PC-3 (cell line): ENCODE measurements at regions not wholly inside any gene's neighbourhood (a gene's known extent, or its start where the extent isn't known, plus 50 kb on each side); places are given as distances from the start of the nearest gene placed in this dataset.
"Not testable (repeated sequence)": the region's sequence is repeated elsewhere in the genome, so short reads cannot be mapped to it uniquely, and the experiment has no call there.

ENCODE experiments used
- ATAC-seq: fragments of 200-7000 bp; cut with Tn5 transposase; 2 replicates; pipeline ENCODE4 v1.9.1; 2020; ENCODE audit warnings: mild to moderate bottlenecking, moderate library complexity
- BruUV-seq: library from RNA; stranded (reverse); fragments of 400-500 nt; replicated peaks from 2 replicates; lab custom pipeline; 2021; lab: Mats Ljungman, UMichigan
- CTCF ChIA-PET: fragments of 300-600 bp; sonication (Branson Sonifier 250); formaldehyde crosslinking; loops from one replicate; lab custom pipeline; 2022; ENCODE audit warnings: antibody characterized with exemption; lab: Charles Lee
- POLR2A ChIA-PET: fragments of 300-600 bp; sonication (Branson Sonifier 250); formaldehyde crosslinking; loops from one replicate; lab custom pipeline; 2022; ENCODE audit warnings: antibody characterized with exemption; ENCODE audit not compliant: unreplicated experiment; lab: Charles Lee
- DNase-seq: peaks from one replicate; pipeline ENCODE4 v3.0.0-alpha.2; 2015
- H2AFZ ChIP-seq: fragments of 300-600 bp; sonication (generic); 2 replicates; pipeline ENCODE4 v1.6.0; 2016; ENCODE audit warnings: antibody characterized with exemption, low read length
- H3F3A ChIP-seq: fragments of 300-600 bp; sonication (generic); one replicate; pipeline ENCODE4 v1.6.0; 2017; ENCODE audit warnings: antibody characterized with exemption, low read length, control low read depth, mild to moderate bottlenecking; ENCODE audit not compliant: unreplicated experiment
- H3K27ac ChIP-seq: fragments of 300-600 bp; sonication (generic); 2 replicates; pipeline ENCODE4 v1.5.1; 2016; ENCODE audit warnings: mild to moderate bottlenecking, low read length
- H3K27me3 ChIP-seq: fragments of 300-600 bp; sonication (generic); 2 replicates; pipeline ENCODE4 v1.6.1; 2016; ENCODE audit warnings: low read length, mixed read lengths
- H3K36me3 ChIP-seq: fragments of 300-600 bp; sonication (generic); 2 replicates; pipeline ENCODE4 v1.6.1; 2016; ENCODE audit warnings: low read depth, mixed run types, low read length, mixed read lengths
- H3K4me1 ChIP-seq: fragments of 300-600 bp; sonication (generic); 2 replicates; pipeline ENCODE4 v1.5.1; 2016; ENCODE audit warnings: low read length; ENCODE audit not compliant: insufficient read depth
- H3K4me2 ChIP-seq: fragments of 300-600 bp; sonication (generic); 2 replicates; pipeline ENCODE4 v1.6.0; 2016; ENCODE audit warnings: low read length
- H3K4me3 ChIP-seq: fragments of 300-600 bp; sonication (generic); 2 replicates; pipeline ENCODE4 v1.5.1; 2016; ENCODE audit warnings: mild to moderate bottlenecking, low read length, mixed read lengths
- H3K79me2 ChIP-seq: fragments of 300-600 bp; sonication (generic); 2 replicates; pipeline ENCODE4 v1.6.1; 2017; ENCODE audit warnings: low read length, mixed read lengths
- H3K9ac ChIP-seq: fragments of 300-600 bp; sonication (generic); 2 replicates; pipeline ENCODE4 v1.6.0; 2016; ENCODE audit warnings: mild to moderate bottlenecking, low read length
- H3K9me2 ChIP-seq: fragments of 300-600 bp; sonication (generic); replicated peaks from 2 replicates; pipeline ENCODE4 v1.6.1; 2016; ENCODE audit warnings: mixed run types, low read length, mixed read lengths
- H3K9me3 ChIP-seq: fragments of 300-600 bp; sonication (generic); 2 replicates; pipeline ENCODE4 v1.6.1; 2016; ENCODE audit warnings: low read length, mixed read lengths
- H4K20me1 ChIP-seq: fragments of 300-600 bp; sonication (generic); 2 replicates; pipeline ENCODE4 v1.6.1; 2016; ENCODE audit warnings: low read length, mixed read lengths
- CTCF ChIP-seq: fragments of 300-600 bp; sonication (generic); conservative IDR thresholded peaks from 2 replicates; pipeline ENCODE4 v1.5.1; 2017; ENCODE audit warnings: antibody characterized with exemption, low read depth, mild to moderate bottlenecking, low read length
- EZH2 ChIP-seq: fragments of 300-600 bp; sonication (generic); IDR thresholded peaks from one replicate; pipeline ENCODE4 v1.6.1; 2017; ENCODE audit warnings: antibody characterized with exemption, mild to moderate bottlenecking, low read length; ENCODE audit not compliant: unreplicated experiment
- EZH2phosphoT487 ChIP-seq: fragments of 300-600 bp; sonication (generic); IDR thresholded peaks from 2 replicates; pipeline ENCODE4 v1.6.1; 2018; ENCODE audit warnings: mild to moderate bottlenecking, antibody characterized with exemption, low read length, borderline replicate concordance
- intact Hi-C: fragments of 100-400 bp; cut with micrococcal nuclease; formaldehyde crosslinking; loops from 2 replicates; pipeline ENCODE4 v1.9.0; 2023

- DNase-seq (no peak), ATAC-seq (no peak)
- Histone ChIP-seq H2AFZ (no peak overlapping the region), H3K4me2 (no peak overlapping the region), H3K79me2 (no peaks in the 10 kb centered on the region), H3K4me3 (no peak overlapping the region), H3K9me3 (no peaks in the 10 kb centered on the region), H3K27ac (no peak overlapping the region), H3K9ac (no peak overlapping the region), H3F3A (no peaks in the 10 kb centered on the region), H3K4me1 (no peaks in the 10 kb centered on the region), H4K20me1 (no peaks in the 10 kb centered on the region), H3K9me2 (0 out of 2 replicates have a peak, but pooled peaks cover 3% of the 10 kb centered on the region), H3K36me3 (no peaks in the 10 kb centered on the region), H3K27me3 (no peaks in the 10 kb centered on the region)
- POLR2A ChIA-PET: no interaction called here
- CTCF ChIA-PET: no interaction called here
- intact Hi-C loops: no loop called here
- no peak for TF ChIP-seq CTCF
- no peak for TF ChIP-seq EZH2phosphoT487
- TF ChIP-seq EZH2: no peak
- no TSS peak for BruUV-seq
Measured at GRCh38 chr3:20246662-20247061, 60.7 kb upstream of the SGO1 start.

- Histone ChIP-seq H2AFZ (no peak overlapping the region), H3K27ac (no peak overlapping the region), H3K9ac (no peak overlapping the region), H3K36me3 (no peaks in the 10 kb centered on the region), H4K20me1 (no peaks in the 10 kb centered on the region), H3K27me3 (no peaks in the 10 kb centered on the region), H3K4me1 (no peaks in the 10 kb centered on the region), H3F3A (no peaks in the 10 kb centered on the region), H3K4me2 (no peak overlapping the region), H3K4me3 (no peak overlapping the region), H3K9me3 (no peaks in the 10 kb centered on the region), H3K9me2 (0 out of 2 replicates have a peak, but pooled peaks cover 3% of the 10 kb centered on the region), H3K79me2 (no peaks in the 10 kb centered on the region)
- ATAC-seq (no peak), DNase-seq (no peak)
- TF ChIP-seq EZH2phosphoT487: no peak
- TF ChIP-seq EZH2: no peak
- no peak; the same call in 1 of the 2 replicates for TF ChIP-seq CTCF
- ChIA-PET CTCF (no interaction called here), POLR2A (no interaction called here)
- no TSS peak for BruUV-seq
- intact Hi-C loops: no loop called here
Measured at GRCh38 chr3:20245781-20246180, 59.8 kb upstream of the SGO1 start.

- Histone ChIP-seq H3K4me1 (no peaks in the 10 kb centered on the region), H3K4me3 (no peak overlapping the region), H4K20me1 (no peaks in the 10 kb centered on the region), H3K79me2 (no peaks in the 10 kb centered on the region), H3K27ac (no peak overlapping the region), H3K9ac (no peak overlapping the region), H2AFZ (no peak overlapping the region), H3K9me2 (no peaks in the 10 kb centered on the region), H3K27me3 (no peaks in the 10 kb centered on the region), H3F3A (no peaks in the 10 kb centered on the region), H3K4me2 (no peak overlapping the region), H3K36me3 (no peaks in the 10 kb centered on the region), H3K9me3 (no peaks in the 10 kb centered on the region)
- ATAC-seq (no peak), DNase-seq (no peak)
- TF ChIP-seq EZH2phosphoT487 (no peak), CTCF (no peak), EZH2 (no peak)
- no TSS peak for BruUV-seq
- CTCF ChIA-PET: no interaction called here
- POLR2A ChIA-PET: no interaction called here
- intact Hi-C loops: no loop called here
Measured at GRCh38 chr3:20240154-20240883, 54.3 kb upstream of the SGO1 start.

GRCh38 chr3:20238199-20238598, 52.2 kb upstream of the SGO1 start:
- H3F3A ChIP-seq, H3K27ac ChIP-seq, ATAC-seq, H4K20me1 ChIP-seq, H3K4me3 ChIP-seq, H3K9me3 ChIP-seq, H3K9ac ChIP-seq, H3K79me2 ChIP-seq, H3K9me2 ChIP-seq, CTCF ChIA-PET, H3K4me2 ChIP-seq, H3K4me1 ChIP-seq, H2AFZ ChIP-seq, DNase-seq, BruUV-seq, H3K36me3 ChIP-seq, intact Hi-C loops, H3K27me3 ChIP-seq, POLR2A ChIA-PET: not testable (repeated sequence)
